GM19240 (cell line): ENCODE measurements at regions not wholly inside any gene's neighbourhood (a gene's known extent, or its start where the extent isn't known, plus 50 kb on each side); places are given as distances from the start of the nearest gene placed in this dataset.
"Not testable (repeated sequence)": the region's sequence is repeated elsewhere in the genome, so short reads cannot be mapped to it uniquely, and the experiment has no call there.

Experiments
- DNase-seq: peaks from one replicate; pipeline ENCODE4 v3.0.0; 2011; ENCODE audit warnings: low spot score; ENCODE audit not compliant: insufficient read length

DNA sequence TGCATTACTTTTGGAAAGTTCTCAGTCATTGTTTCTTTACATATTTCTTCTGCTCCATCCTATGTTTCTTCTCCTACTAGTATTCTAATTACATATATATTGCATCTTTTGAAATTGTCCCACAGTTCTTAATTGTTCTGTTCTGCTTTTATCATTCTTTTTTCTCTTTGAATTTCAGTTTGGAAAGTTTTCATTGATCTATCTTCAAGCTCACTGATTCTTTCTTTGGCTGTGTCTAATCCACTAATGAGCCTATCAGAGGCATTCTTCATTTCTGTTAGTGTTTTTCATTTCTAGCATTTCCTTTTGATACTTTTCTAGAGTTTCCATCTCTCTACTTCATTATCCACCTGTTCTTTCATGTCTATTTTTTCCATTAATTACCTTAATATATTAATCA is 159.0 kb upstream of the KCNJ15 start:
- no peak for DNase-seq

DNA sequence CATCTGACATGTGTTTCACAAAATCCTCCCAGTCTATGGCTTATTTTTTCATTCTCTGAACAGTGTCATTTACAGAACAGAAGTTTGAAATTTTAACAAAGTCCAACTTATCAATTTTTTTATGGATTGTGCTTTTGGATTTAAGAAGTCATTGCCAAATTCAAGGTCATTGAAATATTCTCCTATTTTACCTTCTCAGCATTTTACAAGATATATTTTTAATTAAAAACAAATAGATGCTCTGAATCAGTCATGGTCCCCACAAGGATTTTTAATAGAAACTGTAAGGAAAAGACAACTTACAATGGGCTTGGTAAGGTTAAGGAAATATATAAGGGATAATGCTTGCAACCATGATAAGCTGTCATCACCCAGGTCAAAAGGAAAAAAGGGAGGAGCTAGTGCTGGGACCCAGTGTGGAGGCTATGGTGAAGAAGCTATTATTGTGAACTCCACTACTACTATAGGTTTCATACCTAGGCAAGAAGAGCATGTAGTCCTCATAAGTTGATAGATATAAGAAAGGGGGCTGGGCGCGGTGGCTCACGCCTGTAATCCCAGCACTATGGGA is 144.5 kb upstream of the KCNJ15 start:
- no peak for DNase-seq

DNA sequence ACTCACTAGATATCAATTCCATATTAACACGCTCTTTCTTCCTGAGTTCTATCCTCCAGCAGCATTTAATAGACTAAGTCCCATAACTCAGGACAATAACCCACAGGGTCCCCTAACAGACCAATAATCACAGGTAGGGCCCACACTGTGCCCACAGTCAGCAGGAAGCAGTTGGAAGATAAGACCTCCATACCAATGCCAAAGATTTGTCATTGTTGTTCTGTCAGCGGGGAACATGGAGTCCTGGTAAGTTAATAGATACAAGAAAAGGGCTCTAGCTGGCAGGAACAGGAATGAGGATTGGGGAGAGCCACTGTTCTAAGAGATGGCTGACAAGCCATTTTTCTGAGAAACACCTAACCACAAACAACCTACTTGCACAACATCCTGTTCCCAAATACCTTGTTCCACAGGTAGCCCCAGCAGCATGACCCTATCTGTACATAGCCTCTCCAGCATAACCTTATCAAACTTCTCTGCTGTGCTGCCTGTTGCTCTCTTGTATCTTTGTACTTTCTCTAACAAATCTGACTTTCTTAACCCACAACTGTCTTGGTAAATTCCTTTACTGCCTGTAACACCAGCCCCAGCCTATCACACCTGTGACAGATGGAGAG is 142.0 kb upstream of the KCNJ15 start:
- no peak for DNase-seq

DNA sequence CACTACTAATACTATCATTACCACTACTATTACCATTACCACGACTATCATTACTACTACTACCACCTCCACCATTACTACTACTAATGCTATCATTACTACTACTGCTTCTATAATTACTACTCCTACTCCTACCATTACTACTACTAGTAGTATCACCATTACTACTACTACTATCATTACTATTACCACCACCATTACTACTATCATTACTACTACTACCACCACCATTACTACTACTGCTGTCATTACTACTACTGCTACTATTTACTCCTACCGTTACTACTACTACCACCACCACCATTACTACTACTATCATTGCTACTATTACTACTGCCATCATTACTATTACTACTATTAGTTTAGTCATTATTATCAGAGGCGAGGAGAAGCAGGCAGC is 140.9 kb upstream of the KCNJ15 start:
- DNase-seq = no peak

DNA sequence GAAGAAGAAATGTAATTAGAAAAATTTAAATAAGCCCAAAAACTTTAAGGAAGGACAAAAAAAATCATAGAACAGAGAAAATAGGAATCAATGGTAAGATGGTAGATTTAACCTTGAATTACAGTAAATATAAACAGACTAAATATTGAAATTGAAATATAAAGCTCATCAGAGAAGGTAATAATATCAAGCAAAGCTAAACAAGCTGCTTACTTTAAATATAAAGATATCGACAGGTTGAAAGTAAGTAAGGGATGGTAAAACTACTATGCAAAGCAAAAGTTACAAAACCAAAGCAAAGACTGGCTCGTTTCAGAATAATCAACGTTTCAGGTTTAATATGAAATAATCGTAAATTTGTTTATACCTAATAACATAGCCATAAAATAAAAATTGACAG is 137.0 kb upstream of the KCNJ15 start:
- DNase-seq = no peak

DNA sequence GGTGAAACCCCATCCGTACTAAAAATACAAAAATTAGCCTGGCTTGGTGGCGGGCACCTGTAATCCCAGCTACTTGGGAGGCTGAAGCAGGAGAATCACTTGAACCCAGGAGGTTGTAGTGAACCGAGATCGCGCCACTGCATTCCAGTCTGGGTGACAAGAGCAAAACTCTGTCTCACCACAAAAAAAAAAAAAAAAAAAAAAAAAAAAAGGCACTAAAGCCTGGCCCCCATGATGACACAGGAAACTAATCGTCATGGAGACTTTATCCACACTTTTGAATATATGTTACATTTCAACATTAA is 136.2 kb upstream of the KCNJ15 start:
- DNase-seq = not testable (repeated sequence)

DNA sequence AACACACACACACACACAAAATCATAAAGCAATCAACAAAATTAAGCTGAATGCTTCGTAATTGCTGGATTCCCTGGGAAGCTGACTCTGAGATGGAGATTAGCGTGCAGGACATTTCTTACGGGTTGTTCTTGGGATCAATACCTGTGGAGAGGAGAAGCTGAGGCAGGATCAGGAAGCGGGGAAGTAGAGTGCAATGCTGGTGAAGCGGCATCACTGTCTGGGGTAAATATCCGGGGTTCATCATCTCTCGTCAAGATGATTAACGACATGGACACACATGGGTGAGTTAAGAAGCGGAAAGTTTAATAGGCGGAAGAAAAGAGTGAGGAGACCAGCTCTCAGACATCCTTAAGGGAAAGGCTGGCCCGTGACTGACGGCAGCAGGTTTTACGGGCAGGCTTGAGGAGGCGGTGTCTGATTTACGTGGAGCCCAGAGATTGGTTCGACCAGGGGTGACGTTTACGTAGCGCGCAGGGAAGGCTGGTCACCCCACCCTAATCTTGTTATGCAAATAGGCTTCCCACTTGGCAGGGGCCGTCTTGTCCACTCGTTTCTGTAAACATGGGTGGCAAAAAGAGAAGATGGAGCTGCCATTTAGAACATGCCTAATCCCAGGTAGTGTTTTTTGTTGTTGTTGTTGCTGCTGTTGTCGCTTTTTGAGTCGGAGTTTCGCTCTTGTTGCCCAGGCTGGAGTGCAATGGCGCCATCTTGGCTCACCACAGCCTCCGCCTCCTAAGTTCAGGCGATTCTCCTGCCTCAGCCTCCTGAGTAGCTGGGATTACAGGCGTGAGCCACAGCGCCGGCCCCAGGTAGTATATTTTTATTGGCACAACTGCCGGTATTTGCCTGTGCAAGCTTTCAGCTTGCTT is 135.6 kb upstream of the KCNJ15 start:
- no peak for DNase-seq

DNA sequence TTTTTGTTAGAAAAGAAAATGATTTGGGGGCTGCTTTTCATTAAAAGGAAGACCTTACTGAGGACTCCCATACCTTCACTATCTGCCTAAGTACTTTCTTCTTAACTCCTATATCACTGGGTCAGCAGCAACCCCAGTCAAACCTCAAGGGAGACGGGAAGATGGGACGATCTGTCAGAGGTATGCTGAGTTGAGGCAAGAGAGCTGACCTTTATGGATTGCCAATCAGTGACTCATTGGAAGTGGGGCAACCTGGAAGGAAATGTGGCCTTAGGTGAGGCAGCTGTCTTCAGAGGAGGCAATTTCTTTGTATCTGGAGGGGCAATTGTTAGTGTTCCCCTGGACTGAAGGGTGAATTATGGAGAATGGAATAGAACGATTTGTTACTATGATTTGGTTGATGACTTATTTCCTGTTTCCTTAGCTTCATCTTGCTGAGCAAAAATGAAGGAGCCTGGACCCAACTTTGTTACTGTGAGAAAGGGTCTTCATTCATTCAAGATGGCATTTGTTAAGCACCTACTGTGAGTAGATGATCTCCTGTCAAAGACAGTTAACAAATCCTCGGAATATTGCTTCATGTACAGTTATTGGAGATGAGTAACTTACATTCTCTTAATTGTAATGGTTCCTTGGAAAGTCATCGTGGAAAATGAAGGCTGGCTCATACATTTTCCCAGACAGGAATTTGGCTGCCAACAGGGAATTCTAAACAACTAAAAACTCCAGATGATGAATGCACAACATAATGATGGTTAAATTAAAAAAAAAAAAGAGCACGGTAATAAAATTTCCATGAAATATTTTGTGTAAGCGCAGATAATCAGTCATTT is 134.7 kb upstream of the KCNJ15 start:
- DNase-seq = no peak

DNA sequence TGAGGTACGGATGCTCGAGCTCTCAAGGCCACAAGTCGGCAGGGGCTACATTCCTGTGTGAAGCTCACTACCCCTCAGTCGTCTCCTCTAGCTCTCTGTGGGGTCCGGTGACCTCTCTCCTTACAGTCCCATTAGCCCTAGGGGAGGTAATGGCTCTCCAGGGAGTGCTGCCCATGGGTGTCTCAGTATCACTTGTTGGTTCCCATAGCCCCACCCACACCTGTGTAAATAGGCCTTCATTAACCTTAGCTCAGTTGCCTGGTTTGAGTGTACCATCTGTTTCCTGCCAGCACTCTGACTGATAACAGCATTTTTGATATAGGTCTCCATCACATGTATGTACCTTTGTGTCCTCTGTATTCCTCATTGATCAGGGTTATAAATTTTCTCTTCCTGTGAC is 133.2 kb upstream of the KCNJ15 start:
- DNase-seq = no peak

DNA sequence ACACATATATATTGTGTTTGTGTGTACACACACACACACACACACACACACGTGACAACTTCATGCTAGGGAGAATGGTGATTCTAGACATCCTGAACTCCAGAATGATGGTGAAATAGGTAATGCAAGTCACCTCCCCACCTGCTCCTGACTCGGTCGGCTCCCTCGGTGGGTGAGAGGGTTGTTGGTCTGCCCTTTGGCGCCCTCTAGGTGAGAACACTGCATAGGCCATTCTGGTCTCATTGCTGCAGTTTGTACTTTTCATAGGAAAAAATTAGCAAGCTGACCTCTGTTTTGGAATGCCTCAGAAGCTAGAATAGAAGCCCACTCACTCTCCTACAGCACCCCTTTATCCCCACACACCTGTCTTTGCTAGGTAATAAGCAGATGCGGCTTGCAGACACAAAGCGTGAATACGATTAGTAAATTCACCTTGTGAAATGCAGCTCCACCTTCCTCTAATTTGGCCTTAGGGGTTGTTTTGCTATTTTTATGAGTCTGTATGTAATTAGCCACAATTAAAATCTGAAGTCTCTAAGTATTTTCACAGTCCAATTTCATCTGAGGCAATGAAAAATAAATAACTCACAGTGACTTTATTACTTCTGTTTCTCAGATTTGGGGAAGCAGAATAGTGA is 130.0 kb upstream of the KCNJ15 start:
- no peak for DNase-seq

DNA sequence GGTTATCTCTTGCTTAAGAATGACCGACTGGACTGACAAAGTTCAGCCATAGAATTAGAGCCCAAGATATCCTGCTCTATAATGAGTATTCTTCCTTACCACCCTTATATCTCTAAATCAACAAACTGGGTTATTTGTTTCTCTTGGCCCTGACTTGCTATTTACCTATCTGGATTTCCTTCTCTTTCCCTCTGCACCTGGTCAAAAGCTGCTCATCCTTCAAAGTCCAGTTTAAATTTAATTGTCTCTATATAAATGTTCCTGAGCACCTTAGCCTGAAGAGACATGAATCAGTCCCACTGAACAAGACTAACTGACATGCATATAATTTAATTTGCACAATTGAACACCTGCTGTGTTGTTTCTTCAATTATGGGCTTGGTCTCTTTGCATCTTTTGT is 127.1 kb upstream of the KCNJ15 start:
- no peak for DNase-seq

DNA sequence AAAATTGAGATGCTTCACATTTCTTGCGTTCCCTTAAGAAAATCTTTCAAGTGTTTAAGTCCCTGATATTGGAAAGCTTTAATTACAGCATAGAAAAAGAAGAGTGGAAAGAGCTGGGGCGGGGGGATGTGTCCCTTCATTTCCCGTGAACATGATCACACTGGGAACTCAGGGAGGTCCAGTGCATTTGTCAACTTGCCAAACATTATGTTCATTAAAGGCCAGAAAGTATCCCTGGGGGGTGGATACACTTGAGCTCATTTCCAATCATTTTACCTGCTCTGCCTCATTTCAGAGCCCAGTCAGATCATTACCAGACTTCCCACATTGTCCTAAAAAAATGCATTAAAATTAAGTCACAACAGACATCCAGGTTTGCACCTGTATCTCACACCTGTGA is 123.6 kb upstream of the KCNJ15 start:
- DNase-seq = no peak

DNA sequence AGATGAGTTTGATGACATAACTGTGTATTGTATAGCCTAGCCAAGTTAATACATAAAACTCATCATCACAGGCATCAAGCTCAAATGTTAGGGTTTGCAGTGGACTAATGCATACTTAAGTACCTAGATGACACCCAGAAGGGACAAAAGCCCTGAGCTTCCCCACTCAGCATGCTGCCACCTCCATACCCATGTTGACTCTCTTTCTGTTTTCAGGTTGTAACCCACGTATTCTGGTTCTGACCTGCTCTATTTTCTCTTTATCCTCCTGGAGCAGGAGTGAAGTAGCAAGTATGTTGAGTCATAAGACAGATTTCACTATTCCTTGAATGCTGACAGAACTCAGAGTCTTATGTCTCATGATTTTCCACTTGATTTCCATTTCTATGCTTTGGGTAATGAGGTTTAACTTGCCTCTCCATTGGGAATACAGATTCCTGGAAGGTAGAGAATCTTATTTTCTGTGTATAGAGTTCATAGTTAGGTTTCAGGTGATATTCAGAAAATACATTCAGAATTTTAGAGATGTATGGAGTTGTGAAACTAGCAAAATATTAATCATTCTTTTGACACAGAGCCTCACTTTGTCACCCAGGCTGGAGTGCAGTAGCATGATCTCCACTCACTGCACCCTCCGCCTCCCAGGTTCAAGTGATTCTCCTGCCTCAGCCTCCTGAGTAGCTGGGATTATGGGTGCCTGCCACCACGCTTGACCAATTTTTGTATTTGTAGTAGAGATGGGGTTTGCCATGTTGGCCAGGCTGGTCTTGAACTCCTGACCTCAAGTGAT is 122.5 kb upstream of the KCNJ15 start:
- no peak for DNase-seq

DNA sequence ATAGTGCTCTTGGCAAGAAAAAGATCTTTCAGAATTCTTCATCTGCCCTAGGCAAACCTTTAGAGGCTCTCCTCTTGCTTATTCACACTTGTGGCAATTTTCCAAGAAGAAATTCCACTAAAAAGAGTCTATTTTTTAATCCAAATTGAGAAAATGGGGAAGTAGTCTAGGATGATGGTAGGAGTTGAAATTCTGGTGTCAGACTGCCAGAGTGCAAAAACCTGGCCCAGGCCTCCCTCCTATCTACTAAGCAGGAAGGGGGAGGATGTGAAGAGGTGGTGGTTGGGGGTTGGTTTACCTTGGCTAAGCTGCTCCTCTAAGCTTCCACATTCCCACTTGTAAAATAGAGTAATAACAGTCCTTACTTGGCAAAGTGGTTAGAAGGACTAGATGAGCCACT is 120.6 kb upstream of the KCNJ15 start:
- no peak for DNase-seq

DNA sequence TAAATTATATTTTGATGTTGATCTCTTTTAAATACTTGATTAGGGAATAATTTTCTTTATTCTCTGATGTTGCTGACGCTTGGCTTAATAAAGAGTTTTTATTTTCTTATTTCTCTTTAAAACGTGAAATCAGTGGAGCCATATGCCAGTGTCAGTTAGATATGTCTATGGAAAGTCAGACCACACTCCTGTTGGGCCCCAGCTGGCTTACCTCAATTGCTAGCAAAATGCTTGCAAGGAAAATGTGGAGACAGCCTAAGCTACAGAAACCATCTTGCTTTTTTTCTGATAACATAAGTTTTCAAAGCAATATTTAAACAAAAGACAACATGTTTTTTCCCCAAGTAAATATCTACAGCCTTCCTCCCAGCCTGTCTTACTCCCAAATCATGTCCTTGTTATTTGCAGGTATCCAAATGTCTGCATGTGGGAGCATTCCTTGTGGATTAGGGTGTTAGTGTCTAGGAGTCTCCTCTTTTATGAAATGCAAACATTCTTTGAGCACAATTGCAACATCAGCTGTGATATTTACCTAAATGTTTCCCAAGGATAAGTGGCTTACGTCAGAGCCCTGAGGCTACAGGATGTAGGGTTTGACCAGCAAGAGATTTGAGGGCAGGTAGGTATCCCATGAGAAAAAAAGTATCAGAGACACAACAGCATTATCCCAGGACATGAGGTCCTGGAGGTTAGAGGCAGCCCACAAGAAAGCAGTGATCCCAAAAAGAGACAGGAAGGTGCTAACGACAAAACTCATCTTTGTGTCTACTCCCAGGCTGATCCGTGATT is 117.2 kb upstream of the KCNJ15 start:
- DNase-seq = no peak

DNA sequence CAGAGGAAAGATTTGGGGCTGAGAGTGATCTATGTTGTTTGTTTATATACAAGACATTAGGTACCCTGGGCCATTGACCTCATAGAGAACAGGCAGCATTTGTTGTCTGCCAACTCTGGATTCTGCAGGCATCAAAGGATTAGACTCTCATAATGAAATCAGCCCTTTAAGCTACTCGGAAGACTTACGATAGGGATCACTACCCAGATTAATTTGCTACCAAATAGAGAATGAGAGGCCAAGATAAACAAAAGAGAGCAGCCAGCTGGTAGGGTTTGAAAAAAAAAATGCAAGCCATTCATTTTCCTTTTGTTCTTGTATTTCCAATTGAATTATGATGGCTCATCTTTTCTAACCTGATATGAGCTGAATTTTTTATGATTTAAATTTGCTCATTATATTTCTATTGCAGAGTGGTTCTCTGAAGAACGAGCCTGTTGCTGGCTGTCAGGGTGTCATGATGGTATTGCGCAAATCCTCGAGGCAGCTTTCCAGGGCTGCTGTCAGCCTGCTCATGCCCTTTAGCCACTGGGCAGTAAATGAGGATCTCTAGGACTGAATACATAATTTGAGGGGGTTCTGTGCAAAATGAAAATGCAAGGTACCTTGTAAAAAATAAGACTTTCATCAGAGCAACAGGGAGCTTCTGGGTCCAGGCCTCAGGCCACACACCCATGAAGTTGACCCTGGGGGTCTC is 116.4 kb upstream of the KCNJ15 start:
- DNase-seq = no peak

DNA sequence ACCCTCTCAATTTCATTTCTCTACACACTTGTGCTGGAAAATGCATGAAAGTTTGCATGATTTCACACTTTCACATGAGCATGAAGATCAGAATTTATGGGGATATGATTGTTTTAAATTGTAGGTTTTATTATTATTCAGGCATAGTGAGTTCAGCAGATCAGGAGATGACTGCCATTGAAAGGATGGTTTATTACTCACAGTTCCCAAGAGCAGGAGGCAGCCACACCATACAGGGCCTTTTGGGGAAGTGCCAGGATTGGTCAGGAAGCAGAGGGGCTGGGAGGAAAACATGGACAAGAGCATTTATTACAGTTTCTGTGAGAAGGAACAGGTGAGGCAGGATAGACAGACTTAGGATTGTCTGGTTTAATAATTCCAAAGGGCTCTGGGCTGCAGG is 114.6 kb upstream of the KCNJ15 start:
- DNase-seq = no peak

DNA sequence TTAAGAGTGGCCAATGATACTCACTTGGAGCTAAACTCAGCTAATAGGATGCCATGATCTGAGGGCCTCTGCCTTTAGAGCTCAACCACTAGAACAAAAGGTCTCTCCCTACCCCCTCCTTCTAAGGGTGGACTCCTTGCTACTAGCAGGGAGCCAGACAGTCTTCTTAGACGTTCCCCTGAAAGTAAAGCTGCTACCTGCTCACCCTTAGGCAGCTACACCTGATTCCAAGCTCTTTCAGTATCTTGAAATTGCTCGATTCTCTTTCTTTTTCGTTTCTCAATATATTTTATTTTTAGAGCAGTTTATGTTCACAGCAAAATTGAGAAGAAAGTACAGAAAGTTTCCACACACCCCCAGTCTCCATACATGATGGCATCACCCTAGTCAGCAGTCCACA is 112.6 kb upstream of the KCNJ15 start:
- DNase-seq = no peak

DNA sequence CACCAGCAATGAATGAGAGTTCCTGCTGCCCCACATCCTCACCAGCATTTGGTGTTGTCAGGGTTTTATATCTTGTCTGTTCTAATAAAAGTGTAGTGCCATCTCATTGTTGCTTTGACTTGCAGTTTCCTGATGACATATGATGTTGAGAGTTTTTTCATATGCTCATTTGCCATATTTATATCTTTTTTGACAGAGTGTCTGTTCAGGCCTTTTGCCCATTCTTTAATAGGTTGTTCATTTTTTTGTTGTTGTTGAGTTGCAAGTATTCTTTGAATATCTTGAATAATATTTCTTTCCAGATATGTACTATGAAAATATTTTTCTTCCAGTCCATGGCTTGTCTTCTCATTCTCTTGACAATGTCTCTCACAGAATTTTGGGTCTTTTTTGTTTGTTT is 111.7 kb upstream of the KCNJ15 start:
- no peak for DNase-seq
